Activated T-helper 9 cell treated with anti-CD3 and anti-CD28 coated beads, Interleukin-2, amount 50 U/mL, for 16 hours (primary cell): ENCODE measurements at regions not wholly inside any gene's neighbourhood (a gene's known extent, or its start where the extent isn't known, plus 50 kb on each side); places are given as distances from the start of the nearest gene placed in this dataset.

Experiments used
- DNase-seq: peaks from one replicate; pipeline ENCODE4 v3.0.0-alpha.2; 2020; ENCODE audit warnings: low read depth

DNA sequence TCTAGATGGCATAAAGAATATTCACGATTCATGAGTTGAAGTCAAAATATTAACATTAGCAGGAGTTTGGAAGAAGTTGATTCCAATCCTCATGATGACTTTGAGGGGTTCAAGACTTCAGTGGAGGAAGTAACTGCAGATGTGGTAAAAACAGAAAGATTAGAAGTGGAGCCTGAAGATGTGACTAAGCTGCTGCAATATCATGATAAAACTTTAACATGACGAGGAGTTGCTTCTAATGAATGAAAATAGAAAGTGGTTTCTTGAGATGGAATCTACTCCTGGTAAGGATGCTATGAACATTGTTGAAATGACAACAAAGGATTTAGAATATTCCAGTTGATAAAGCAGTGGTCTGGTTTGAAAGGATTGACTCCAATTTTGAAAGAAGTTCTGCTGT is 70.1 kb upstream of the TMLHE start:
- no peak for DNase-seq

DNA sequence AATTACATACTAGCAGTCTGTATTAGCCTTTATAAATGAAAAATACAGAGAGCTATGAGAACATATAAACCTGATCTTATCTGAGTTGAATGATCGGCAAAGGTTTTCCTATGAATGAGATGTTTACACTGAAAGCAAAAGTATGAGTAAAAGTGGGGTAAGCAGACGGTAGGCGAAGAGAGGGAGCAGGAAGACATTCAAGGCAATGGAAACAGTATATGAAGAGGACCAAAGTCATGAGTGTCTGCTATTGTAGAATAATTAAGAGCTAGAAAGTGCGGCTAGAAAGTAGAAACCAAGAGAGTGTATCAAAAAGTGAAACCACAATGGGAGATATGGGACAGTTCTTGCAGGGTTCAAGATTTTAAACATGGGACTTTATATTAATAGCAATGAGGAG is 67.0 kb upstream of the TMLHE start:
- no peak for DNase-seq

DNA sequence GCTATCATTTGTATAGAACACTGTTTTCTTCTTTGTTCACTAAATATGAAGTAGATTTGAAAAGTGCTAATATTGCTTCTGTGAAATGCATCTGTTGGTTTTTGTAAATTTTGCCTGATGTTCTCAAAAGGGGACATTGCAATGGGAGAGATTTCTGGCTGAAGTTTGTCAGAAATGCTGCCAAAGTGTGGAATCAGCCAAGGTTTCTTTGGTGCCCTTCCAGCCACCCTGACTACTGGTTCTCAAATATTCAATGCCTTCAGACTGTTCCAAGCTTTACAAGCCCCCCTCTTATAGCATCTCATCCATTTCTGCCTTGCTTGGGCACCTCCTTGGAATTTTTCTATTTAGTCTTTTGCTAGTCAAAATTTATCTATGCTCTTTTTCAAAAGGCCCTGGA is 60.6 kb upstream of the TMLHE start:
- DNase-seq: no peak

DNA sequence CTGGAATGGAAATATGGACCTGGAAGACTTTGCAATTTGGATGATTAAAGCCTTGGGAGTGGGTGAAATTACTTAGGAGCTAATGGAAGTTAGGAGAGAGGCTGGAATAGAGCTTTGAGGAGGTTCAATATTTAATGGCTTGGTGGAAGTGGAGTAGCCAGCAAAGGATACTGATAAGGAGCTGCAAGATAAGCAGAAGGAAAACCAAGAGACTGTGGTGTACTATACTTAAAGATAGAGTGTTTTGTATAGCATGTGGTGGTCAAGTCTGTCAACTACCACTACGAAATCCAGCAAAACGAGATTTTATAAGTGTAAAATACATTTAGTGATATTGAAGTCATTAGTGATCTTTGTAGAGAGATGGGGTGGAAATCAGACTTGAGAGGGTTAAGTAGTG is 54.0 kb upstream of the TMLHE start:
- DNase-seq: no peak
